Activated CD8-positive, alpha-beta T cell treated with anti-CD3 and anti-CD28 coated beads for 36 hours (primary cell): ENCODE measurements at regions not wholly inside any gene's neighbourhood (a gene's known extent, or its start where the extent isn't known, plus 50 kb on each side); places are given as distances from the start of the nearest gene placed in this dataset.

Experiments
- ATAC-seq: fragments of 200-7000 bp; cut with Tn5 transposase; one replicate; pipeline ENCODE4 v1.10.0; 2021; ENCODE audit warnings: mild to moderate bottlenecking, moderate library complexity
- CTCF ChIA-PET: fragments of 350-600 bp; sonication (Branson Sonifier 250); formaldehyde crosslinking; loops from one replicate; lab custom pipeline; 2021; ENCODE audit warnings: antibody characterized with exemption; lab: Charles Lee
- POLR2A ChIA-PET: fragments of 350-600 bp; sonication (Branson Sonifier 250); formaldehyde crosslinking; loops from one replicate; lab custom pipeline; 2021; ENCODE audit warnings: antibody characterized with exemption; lab: Charles Lee
- DNase-seq: peaks from one replicate; pipeline ENCODE4 v3.0.0-alpha.2; 2020
- H3K27ac Mint-ChIP-seq: one replicate; pipeline ENCODE4 v1.8.0; 2021; ENCODE audit warnings: mild to moderate bottlenecking, mixed read lengths
- H3K27me3 Mint-ChIP-seq: one replicate; pipeline ENCODE4 v1.8.0; 2021; ENCODE audit warnings: mixed read lengths
- H3K36me3 Mint-ChIP-seq: one replicate; pipeline ENCODE4 v1.8.0; 2021; ENCODE audit warnings: low read depth, mixed read lengths
- H3K4me1 Mint-ChIP-seq: one replicate; pipeline ENCODE4 v1.8.0; 2021; ENCODE audit warnings: low read depth, mixed read lengths
- H3K4me3 Mint-ChIP-seq: one replicate; pipeline ENCODE4 v1.8.0; 2021; ENCODE audit warnings: mild to moderate bottlenecking, moderate library complexity, mixed read lengths
- H3K9me3 Mint-ChIP-seq: one replicate; pipeline ENCODE4 v1.8.0; 2021; ENCODE audit warnings: mixed read lengths
- CTCF ChIP-seq: fragments of 200-600 bp; IDR thresholded peaks from one replicate; pipeline ENCODE4 v1.8.0; 2022; ENCODE audit warnings: antibody characterized with exemption, mild to moderate bottlenecking
- intact Hi-C: fragments of 100-400 bp; cut with micrococcal nuclease; formaldehyde crosslinking; loops from one replicate; pipeline ENCODE4 v1.10.0; 2022

- H3K9me3 Mint-ChIP-seq, result peaks cover 23% of the 10 kb centered on the region
- intact Hi-C loops, result no loop called here
- no peak for TF ChIP-seq CTCF
- DNase-seq, result no peak
- H3K27ac Mint-ChIP-seq, result no peak overlapping the region
- no peaks in the 10 kb centered on the region for H3K36me3 Mint-ChIP-seq
- no peak overlapping the region for H3K4me3 Mint-ChIP-seq
- no peaks in the 10 kb centered on the region for H3K27me3 Mint-ChIP-seq
- ATAC-seq, result no peak
- ChIA-PET CTCF (no interaction called here), POLR2A (no interaction called here)
- H3K4me1 Mint-ChIP-seq, result no peaks in the 10 kb centered on the region
Observed at GRCh38 chr4:60500810-60501209, 699.3 kb upstream of the ADGRL3 start.

DNA sequence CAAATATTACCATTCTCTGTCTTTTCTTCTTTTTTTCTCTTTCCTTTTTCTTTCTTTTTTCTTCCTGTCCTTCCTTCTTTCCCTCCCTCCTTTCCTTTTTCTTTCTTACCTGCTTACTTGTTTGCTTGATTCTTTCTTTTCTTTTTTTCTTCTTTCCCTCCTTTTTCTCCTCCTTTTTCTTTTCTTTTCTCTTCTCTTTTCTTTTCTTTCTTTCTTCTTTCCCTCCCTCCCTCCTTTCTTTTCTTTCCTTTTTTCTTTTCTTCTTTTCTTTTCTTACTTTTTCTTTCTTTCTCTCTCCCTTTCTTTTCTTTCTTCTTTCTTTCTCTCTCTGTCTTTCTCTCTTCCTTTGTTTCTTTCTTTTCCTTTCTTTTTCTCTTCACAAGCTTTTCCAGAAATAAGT, 697.4 kb upstream of the ADGRL3 start:
- intact Hi-C loops, result no loop called here
- no peaks in the 10 kb centered on the region for H3K36me3 Mint-ChIP-seq
- peak; percentile 40 for TF ChIP-seq CTCF
- ATAC-seq, result no peak
- no peak for DNase-seq
- H3K9me3 Mint-ChIP-seq, result peaks cover 18% of the 10 kb centered on the region
- H3K4me1 Mint-ChIP-seq, result no peaks in the 10 kb centered on the region
- POLR2A ChIA-PET, result no interaction called here
- CTCF ChIA-PET, result no interaction called here
- H3K4me3 Mint-ChIP-seq, result no peak overlapping the region
- no peak overlapping the region for H3K27ac Mint-ChIP-seq
- H3K27me3 Mint-ChIP-seq, result no peaks in the 10 kb centered on the region

GRCh38 chr4:60506061-60506460, 694.1 kb upstream of the ADGRL3 start:
- H3K4me3 Mint-ChIP-seq, result no peak overlapping the region
- intact Hi-C loops, result no loop called here
- no peak for TF ChIP-seq CTCF

DNA sequence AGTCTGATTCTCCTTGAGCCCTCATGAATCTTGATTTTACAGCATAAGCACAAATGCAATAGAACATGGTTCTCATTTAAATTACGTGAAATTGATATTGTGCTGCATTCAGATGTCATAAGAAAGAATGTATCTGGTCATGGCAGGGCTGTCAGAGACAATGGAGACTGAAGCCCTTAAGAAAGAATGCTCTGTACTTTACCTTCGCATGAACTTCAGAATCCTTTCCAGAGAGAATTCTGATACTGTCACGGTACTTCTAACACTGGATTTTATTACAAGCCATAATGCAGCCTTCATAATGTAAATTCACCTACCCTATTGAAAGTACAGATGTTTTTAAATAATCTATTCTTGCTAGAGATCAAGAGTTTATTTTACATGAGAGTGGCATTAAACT, 677.9 kb upstream of the ADGRL3 start:
- Mint-ChIP-seq H3K4me3 (no peak overlapping the region), H3K4me1 (no peaks in the 10 kb centered on the region), H3K36me3 (no peaks in the 10 kb centered on the region), H3K27me3 (no peaks in the 10 kb centered on the region), H3K27ac (no peak overlapping the region), H3K9me3 (peaks cover 14% of the 10 kb centered on the region)
- ChIA-PET POLR2A (no interaction called here), CTCF (no interaction called here)
- DNase-seq (no peak), ATAC-seq (no peak)
- no peak for TF ChIP-seq CTCF
- intact Hi-C loops, result no loop called here

More at GRCh38 chr4:60506061-60506460, 694.1 kb upstream of the ADGRL3 start:
- DNase-seq (no peak), ATAC-seq (no peak)
- ChIA-PET CTCF (no interaction called here), POLR2A (no interaction called here)
- no peaks in the 10 kb centered on the region for H3K27me3 Mint-ChIP-seq
- H3K36me3 Mint-ChIP-seq, result no peaks in the 10 kb centered on the region
- H3K27ac Mint-ChIP-seq, result no peak overlapping the region
- no peaks in the 10 kb centered on the region for H3K4me1 Mint-ChIP-seq
- peaks cover 17% of the 10 kb centered on the region for H3K9me3 Mint-ChIP-seq

- TF ChIP-seq CTCF, result no peak
- intact Hi-C loops, result no loop called here
- H3K4me1 Mint-ChIP-seq, result no peaks in the 10 kb centered on the region
- ChIA-PET POLR2A (no interaction called here), CTCF (no interaction called here)
- ATAC-seq, result no peak
- peaks cover 19% of the 10 kb centered on the region for H3K9me3 Mint-ChIP-seq
- no peaks in the 10 kb centered on the region for H3K27me3 Mint-ChIP-seq
- H3K4me3 Mint-ChIP-seq, result no peak overlapping the region
- no peak overlapping the region for H3K27ac Mint-ChIP-seq
- no peak for DNase-seq
- no peaks in the 10 kb centered on the region for H3K36me3 Mint-ChIP-seq
Observed at GRCh38 chr4:60531776-60532379, 668.2 kb upstream of the ADGRL3 start.
